DOHH2 (cell line): ENCODE measurements at regions not wholly inside any gene's neighbourhood (a gene's known extent, or its start where the extent isn't known, plus 50 kb on each side); places are given as distances from the start of the nearest gene placed in this dataset.

Experiments
- H3F3A ChIP-seq: fragments of 200-600 bp; sonication (generic), shearing (Covaris generic); 2 replicates; pipeline ENCODE4 v1.6.0; 2016; ENCODE audit warnings: antibody characterized with exemption, mild to moderate bottlenecking; ENCODE audit not compliant: control insufficient read depth, insufficient read depth
- H3K27ac ChIP-seq: fragments of 200-600 bp; sonication (generic); 2 replicates; pipeline ENCODE4 v1.5.1; 2014; ENCODE audit warnings: low read depth, mild to moderate bottlenecking, low read length, moderate library complexity
- H3K27me3 ChIP-seq: fragments of 200-600 bp; sonication (generic); 2 replicates; pipeline ENCODE4 v1.6.1; 2014; ENCODE audit warnings: mild to moderate bottlenecking, low read length, mixed read lengths; ENCODE audit not compliant: control insufficient read depth
- H3K36me3 ChIP-seq: fragments of 200-600 bp; sonication (generic); 2 replicates; pipeline ENCODE4 v1.6.1; 2014; ENCODE audit warnings: mild to moderate bottlenecking, low read length, moderate library complexity, mixed read lengths; ENCODE audit not compliant: control insufficient read depth
- H3K4me1 ChIP-seq: fragments of 200-600 bp; sonication (generic); 2 replicates; pipeline ENCODE4 v1.6.1; 2014; ENCODE audit warnings: mild to moderate bottlenecking, low read length, mixed read lengths; ENCODE audit not compliant: control insufficient read depth
- H3K4me2 ChIP-seq: fragments of 200-600 bp; sonication (generic); 2 replicates; pipeline ENCODE4 v1.6.0; 2014; ENCODE audit warnings: mild to moderate bottlenecking, low read length, moderate library complexity
- H3K4me3 ChIP-seq: fragments of 200-600 bp; sonication (generic); 2 replicates; pipeline ENCODE4 v1.5.1; 2014; ENCODE audit warnings: mild to moderate bottlenecking, low read length, mixed read lengths
- H3K79me2 ChIP-seq: fragments of 200-600 bp; sonication (generic); 2 replicates; pipeline ENCODE4 v1.6.1; 2014; ENCODE audit warnings: mild to moderate bottlenecking, low read length, mixed read lengths; ENCODE audit not compliant: control insufficient read depth
- H3K9me2 ChIP-seq: fragments of 200-600 bp; sonication (generic); replicated peaks from 2 replicates; pipeline ENCODE4 v1.6.1; 2014; ENCODE audit warnings: mild to moderate bottlenecking, low read length, mixed read lengths; ENCODE audit not compliant: control insufficient read depth
- H3K9me3 ChIP-seq: fragments of 200-600 bp; sonication (generic); 2 replicates; pipeline ENCODE4 v1.6.1; 2014; ENCODE audit warnings: antibody characterized with exemption, low read length, mixed read lengths; ENCODE audit not compliant: control insufficient read depth, insufficient read depth
- H4K20me1 ChIP-seq: fragments of 200-600 bp; sonication (generic); 2 replicates; pipeline ENCODE4 v1.6.0; 2014; ENCODE audit warnings: low read depth, mild to moderate bottlenecking, antibody characterized with exemption, low read length, moderate library complexity; ENCODE audit not compliant: control insufficient read depth, insufficient read depth
- CTCF ChIP-seq: fragments of 200-600 bp; sonication (generic); IDR thresholded peaks from one replicate; pipeline ENCODE4 v1.5.1; 2014; ENCODE audit warnings: antibody characterized with exemption, mild to moderate bottlenecking, low read depth, low read length; ENCODE audit not compliant: poor library complexity, severe bottlenecking
- EZH2phosphoT487 ChIP-seq: fragments of 200-600 bp; sonication (generic); IDR thresholded peaks from 2 replicates; pipeline ENCODE4 v1.6.1; 2017; ENCODE audit warnings: borderline replicate concordance, mild to moderate bottlenecking, antibody characterized with exemption, low read length, moderate library complexity, mixed read lengths

GRCh38 chr4:24413311-24413784, 171.0 kb downstream of the DHX15 start:
- Histone ChIP-seq H3K9me3 (no peaks in the 10 kb centered on the region), H4K20me1 (no peaks in the 10 kb centered on the region), H3K4me3 (no peak overlapping the region), H3K36me3 (no peaks in the 10 kb centered on the region), H3K27me3 (no peaks in the 10 kb centered on the region), H3F3A (no peaks in the 10 kb centered on the region), H3K4me2 (no peak overlapping the region), H3K79me2 (no peaks in the 10 kb centered on the region), H3K4me1 (no peaks in the 10 kb centered on the region), H3K27ac (no peak overlapping the region), H3K9me2 (no peaks in the 10 kb centered on the region)
- TF ChIP-seq EZH2phosphoT487 (no peak), CTCF (no peak)

GRCh38 chr4:24411806-24412205, 172.5 kb downstream of the DHX15 start:
- Histone ChIP-seq H3F3A (no peaks in the 10 kb centered on the region), H3K4me3 (no peak overlapping the region), H3K9me2 (no peaks in the 10 kb centered on the region), H3K79me2 (no peaks in the 10 kb centered on the region), H3K9me3 (no peaks in the 10 kb centered on the region), H3K27ac (no peak overlapping the region), H3K4me1 (no peaks in the 10 kb centered on the region), H3K27me3 (no peaks in the 10 kb centered on the region), H3K36me3 (no peaks in the 10 kb centered on the region), H3K4me2 (no peak overlapping the region), H4K20me1 (no peaks in the 10 kb centered on the region)
- no peak for TF ChIP-seq EZH2phosphoT487
- no peak for TF ChIP-seq CTCF

- H3K4me2 ChIP-seq = no peak overlapping the region
- no peaks in the 10 kb centered on the region for H3K79me2 ChIP-seq
- H3K4me3 ChIP-seq = no peak overlapping the region
- no peaks in the 10 kb centered on the region for H4K20me1 ChIP-seq
- H3K4me1 ChIP-seq = no peaks in the 10 kb centered on the region
- H3K9me3 ChIP-seq = no peaks in the 10 kb centered on the region
- no peaks in the 10 kb centered on the region for H3K27me3 ChIP-seq
- H3K36me3 ChIP-seq = no peaks in the 10 kb centered on the region
- TF ChIP-seq CTCF (no peak), EZH2phosphoT487 (no peak)
- no peaks in the 10 kb centered on the region for H3F3A ChIP-seq
- H3K9me2 ChIP-seq = no peaks in the 10 kb centered on the region
- no peak overlapping the region for H3K27ac ChIP-seq
Measured at GRCh38 chr4:24411299-24411698, 173.1 kb downstream of the DHX15 start.
